Epithelial cell of proximal tubule (primary cell): ENCODE measurements at regions not wholly inside any gene's neighbourhood (a gene's known extent, or its start where the extent isn't known, plus 50 kb on each side); places are given as distances from the start of the nearest gene placed in this dataset.
"Not testable (repeated sequence)": the region's sequence is repeated elsewhere in the genome, so short reads cannot be mapped to it uniquely, and the experiment has no call there.

Experiments
- DNase-seq: peaks from one replicate; pipeline ENCODE4 v3.0.0-alpha.2; 2011; ENCODE audit warnings: low read depth
- H3K4me3 ChIP-seq: 2 replicates; pipeline ENCODE4 v1.5.1; 2011; ENCODE audit warnings: low read depth, mild to moderate bottlenecking, low read length
- CTCF ChIP-seq: conservative IDR thresholded peaks from 2 replicates; pipeline ENCODE4 v1.5.1; 2012; ENCODE audit warnings: low read depth, mild to moderate bottlenecking, low read length

- no peak for DNase-seq
- no peak for TF ChIP-seq CTCF
- no peak overlapping the region for H3K4me3 ChIP-seq
Observed at GRCh38 chr5:105639068-105639467, 2031.7 kb downstream of the EFNA5 start.

GRCh38 chr5:105638437-105638836 lies 2032.3 kb downstream of the EFNA5 start:
- no peak overlapping the region for H3K4me3 ChIP-seq
- DNase-seq, result no peak
- TF ChIP-seq CTCF, result no peak

GRCh38 chr5:105632043-105632442 lies 2038.7 kb downstream of the EFNA5 start:
- no peak overlapping the region for H3K4me3 ChIP-seq
- no peak for TF ChIP-seq CTCF
- DNase-seq, result no peak

GRCh38 chr5:105630803-105631202 lies 2039.9 kb downstream of the EFNA5 start:
- no peak for DNase-seq
- H3K4me3 ChIP-seq, result no peak overlapping the region
- TF ChIP-seq CTCF, result no peak

GRCh38 chr5:105619725-105620124 lies 2051.0 kb downstream of the EFNA5 start:
- no peak for DNase-seq
- TF ChIP-seq CTCF, result no peak
- no peak overlapping the region for H3K4me3 ChIP-seq

GRCh38 chr5:105617436-105618215 lies 2053.1 kb downstream of the EFNA5 start:
- DNase-seq, result no peak
- no peak overlapping the region for H3K4me3 ChIP-seq
- TF ChIP-seq CTCF, result no peak

GRCh38 chr5:105616599-105616998 lies 2054.0 kb upstream of the NUDT12 start:
- TF ChIP-seq CTCF, result no peak
- H3K4me3 ChIP-seq, result no peak overlapping the region
- DNase-seq, result no peak

- DNase-seq, H3K4me3 ChIP-seq: not testable (repeated sequence)
Observed at GRCh38 chr5:105602406-105602805, 2039.8 kb upstream of the NUDT12 start.
